Liver (tissue), 7 donors: ENCODE measurements at regions not wholly inside any gene's neighbourhood (a gene's known extent, or its start where the extent isn't known, plus 50 kb on each side); places are given as distances from the start of the nearest gene placed in this dataset.

Experiments used
- DNase-seq: peaks from one replicate; pipeline ENCODE4 v3.0.0-alpha.2; 2017; ENCODE audit warnings: low spot score
- H3K27ac ChIP-seq, 2 donors: one replicate each; pipeline ENCODE4 v1.7.0; 2013; ENCODE audit warnings: inconsistent platforms in 2 of 2, low read length in 2 of 2, control low read depth in 1 of 2, low read depth in 1 of 2, mild to moderate bottlenecking in 1 of 2
- H3K27me3 ChIP-seq, 4 donors: one replicate each; pipeline versions ENCODE4 v1.6.1 to v1.7.0; 2013; ENCODE audit warnings: low read length in 3 of 4, inconsistent platforms in 1 of 4, mild to moderate bottlenecking in 1 of 4, moderate library complexity in 1 of 4; ENCODE audit not compliant: control insufficient read depth in 4 of 4, insufficient read depth in 4 of 4
- H3K36me3 ChIP-seq, 4 donors: one replicate each; pipeline versions ENCODE4 v1.6.1 to v1.7.0; 2013; ENCODE audit warnings: low read length in 3 of 4, mild to moderate bottlenecking in 3 of 4, low read depth in 1 of 4, moderate library complexity in 1 of 4; ENCODE audit not compliant: control insufficient read depth in 4 of 4, insufficient read depth in 3 of 4
- H3K4me1 ChIP-seq, 4 donors: one replicate each; pipeline versions ENCODE4 v1.6.1 to v1.7.0; 2013; ENCODE audit warnings: low read length in 3 of 4, mild to moderate bottlenecking in 3 of 4, moderate library complexity in 1 of 4; ENCODE audit not compliant: control insufficient read depth in 4 of 4, insufficient read depth in 4 of 4
- H3K4me3 ChIP-seq, 3 donors: one replicate each; pipeline versions ENCODE4 v1.6.1 to v1.7.0; 2013; ENCODE audit warnings: low read length in 3 of 3, control low read depth in 1 of 3, low read depth in 1 of 3, mild to moderate bottlenecking in 1 of 3
- H3K9ac ChIP-seq, 2 donors: one replicate each; pipeline ENCODE4 v1.7.0; 2013; ENCODE audit warnings: low read length in 2 of 2, mild to moderate bottlenecking in 2 of 2, moderate library complexity in 2 of 2, control low read depth in 1 of 2, low read depth in 1 of 2
- H3K9me3 ChIP-seq, 4 donors: one replicate each; pipeline versions ENCODE4 v1.6.1 to v1.7.0; 2013; ENCODE audit warnings: low read length in 3 of 4; ENCODE audit not compliant: control insufficient read depth in 4 of 4
- EGR1 ChIP-seq, 2 donors: IDR thresholded peaks; 2 replicates each; pipeline ENCODE4 v1.6.1; 2016 to 2018; ENCODE audit warnings: antibody characterized with exemption in 2 of 2, low read depth in 2 of 2
- FOXA2 ChIP-seq: IDR thresholded peaks from 2 replicates; pipeline ENCODE4 v1.6.1; 2016; ENCODE audit warnings: antibody characterized with exemption
- HNF4A ChIP-seq, 2 donors: conservative IDR thresholded peaks; 2 replicates each; pipeline ENCODE4 v1.6.1; 2016; ENCODE audit warnings: antibody characterized with exemption in 2 of 2, mild to moderate bottlenecking in 2 of 2
- JUND ChIP-seq, 2 donors: IDR thresholded peaks; 2 replicates each; pipeline ENCODE4 v1.6.1; 2016; ENCODE audit warnings: antibody characterized with exemption in 2 of 2
- MAX ChIP-seq: IDR thresholded peaks from 2 replicates; pipeline ENCODE4 v1.6.1; 2016; ENCODE audit warnings: antibody characterized with exemption
- NR2F2 ChIP-seq: IDR thresholded peaks from 2 replicates; pipeline ENCODE4 v1.6.1; 2016; ENCODE audit warnings: antibody characterized with exemption
- REST ChIP-seq: IDR thresholded peaks from 2 replicates; pipeline ENCODE4 v1.6.1; 2016; ENCODE audit warnings: antibody characterized with exemption, mild to moderate bottlenecking
- YY1 ChIP-seq: IDR thresholded peaks from 2 replicates; pipeline ENCODE4 v1.6.1; 2016; ENCODE audit warnings: antibody characterized with exemption, mild to moderate bottlenecking
- WGBS: extraction: QIAGEN DNeasy Blood & Tissue Kit; methylation state at CpG from one replicate; pipeline ENCODE4 v1.1.7; 2013; 5-methylcytosine and 5-hydroxymethylcytosine counted together
- donor health status: healthy.
- donor health status: healthy.
- donor health status: healthy.
- donor health status: healthy.

- H3K9me3 ChIP-seq, result no peaks in the 10 kb centered on the region
- WGBS, result 56% methylated on average over 1 of the region's 1 CpG
- DNase-seq, result no peak
- H3K36me3 ChIP-seq, result no peaks in the 10 kb centered on the region
- no peak overlapping the region for H3K27ac ChIP-seq
- no peak overlapping the region for H3K9ac ChIP-seq
- H3K4me3 ChIP-seq, result no peak overlapping the region
- TF ChIP-seq EGR1 (IDR thresholded peaks at IDR 0.05; ENCODE audit: low read depth in 2 of 2), result no peak
- peak; percentile 25 for TF ChIP-seq NR2F2
- H3K27me3 ChIP-seq, result no peaks in the 10 kb centered on the region
- H3K4me1 ChIP-seq, result no peaks in the 10 kb centered on the region
Observed at GRCh38 chr11:43200031-43200430, 111.8 kb upstream of the API5 start.

- H3K4me3 ChIP-seq, result no peak overlapping the region
- peaks cover 0 to 2% (median 0%) of the 10 kb centered on the region in 4 donors for H3K27me3 ChIP-seq
- 67% methylated on average over 10 of the region's 10 CpGs for WGBS
- H3K36me3 ChIP-seq, result no peaks in the 10 kb centered on the region
- DNase-seq, result no peak
- no peak for TF ChIP-seq MAX
- no peak for TF ChIP-seq HNF4A (conservative IDR thresholded peaks at IDR 0.05)
- no peak overlapping the region for H3K27ac ChIP-seq
- H3K9me3 ChIP-seq, result peaks cover 0 to 1% (median 0%) of the 10 kb centered on the region in 4 donors
- no peak overlapping the region for H3K9ac ChIP-seq
- H3K4me1 ChIP-seq, result no peaks in the 10 kb centered on the region
Observed at GRCh38 chr11:43212279-43212678, 99.5 kb upstream of the API5 start.

GRCh38 chr11:43214471-43214870 is 97.3 kb upstream of the API5 start:
- H3K27me3 ChIP-seq, result peaks cover 0 to 2% (median 0%) of the 10 kb centered on the region in 4 donors
- no peaks in the 10 kb centered on the region for H3K9me3 ChIP-seq
- no peak overlapping the region for H3K27ac ChIP-seq
- no peak overlapping the region for H3K4me3 ChIP-seq
- WGBS, result 12% methylated on average over 1 of the region's 1 CpG
- no peaks in the 10 kb centered on the region for H3K4me1 ChIP-seq
- H3K36me3 ChIP-seq, result no peaks in the 10 kb centered on the region
- H3K9ac ChIP-seq, result no peak overlapping the region
- TF ChIP-seq REST (peak; percentile 46), JUND (IDR thresholded peaks at IDR 0.05) (no peak), FOXA2 (no peak)
- DNase-seq, result no peak

GRCh38 chr11:43217849-43218248 is 93.9 kb upstream of the API5 start:
- no peak overlapping the region for H3K27ac ChIP-seq
- 86% methylated on average over 7 of the region's 7 CpGs for WGBS
- DNase-seq, result no peak
- TF ChIP-seq REST (no peak), MAX (no peak), YY1 (no peak), HNF4A (conservative IDR thresholded peaks at IDR 0.05) (no peak)
- H3K9me3 ChIP-seq, result no peaks in the 10 kb centered on the region
- H3K36me3 ChIP-seq, result no peaks in the 10 kb centered on the region
- H3K4me3 ChIP-seq, result no peak overlapping the region
- H3K4me1 ChIP-seq, result no peaks in the 10 kb centered on the region
- no peaks in the 10 kb centered on the region for H3K27me3 ChIP-seq
- no peak overlapping the region for H3K9ac ChIP-seq
